HG02610 (cell line): ENCODE measurements at regions not wholly inside any gene's neighbourhood (a gene's known extent, or its start where the extent isn't known, plus 50 kb on each side); places are given as distances from the start of the nearest gene placed in this dataset.

Experiments
- ATAC-seq: cut with Tn5 transposase; IDR thresholded peaks from one replicate; pipeline ENCODE4 v1.9.1; 2021; ENCODE audit warnings: mild to moderate bottlenecking, moderate library complexity; ENCODE audit not compliant: unreplicated experiment

- no peak for ATAC-seq
These were observed 187.2 kb downstream of the CENPW start for GRCh38 chr6:126526996-126527606.

DNA sequence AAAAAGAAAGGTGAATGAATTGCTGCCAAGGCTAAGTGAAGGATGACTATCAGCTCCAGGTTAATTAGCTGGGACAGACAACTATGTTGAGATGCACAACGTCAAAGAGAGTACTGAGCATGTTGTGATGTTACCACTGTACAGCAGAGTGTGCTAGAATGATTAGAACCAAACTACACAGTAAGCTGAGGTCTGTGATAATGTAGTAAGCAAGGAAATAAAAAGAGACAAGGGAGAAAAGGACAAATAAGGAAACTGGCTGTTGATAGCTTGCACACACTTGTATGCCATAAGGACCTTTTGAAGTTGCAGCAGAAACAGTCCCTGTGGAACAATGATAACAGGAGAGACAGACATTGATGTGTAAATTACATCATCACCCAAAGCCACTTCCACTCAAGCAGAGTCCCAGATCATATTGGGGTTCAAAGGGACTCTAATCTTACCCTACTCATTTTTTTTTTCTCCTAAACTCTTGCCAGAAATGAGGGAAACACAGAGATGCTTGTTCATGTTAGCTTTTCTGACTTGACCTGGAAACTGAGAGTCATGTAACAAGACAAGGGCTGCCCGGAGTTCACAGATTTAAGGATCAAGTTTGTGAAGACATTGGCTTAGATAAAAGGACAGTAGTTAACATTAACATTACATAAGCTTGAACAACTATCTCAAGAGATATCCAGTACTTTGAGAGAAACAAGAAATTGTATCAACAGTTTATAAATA is 189.9 kb downstream of the CENPW start:
- ATAC-seq: no peak

DNA sequence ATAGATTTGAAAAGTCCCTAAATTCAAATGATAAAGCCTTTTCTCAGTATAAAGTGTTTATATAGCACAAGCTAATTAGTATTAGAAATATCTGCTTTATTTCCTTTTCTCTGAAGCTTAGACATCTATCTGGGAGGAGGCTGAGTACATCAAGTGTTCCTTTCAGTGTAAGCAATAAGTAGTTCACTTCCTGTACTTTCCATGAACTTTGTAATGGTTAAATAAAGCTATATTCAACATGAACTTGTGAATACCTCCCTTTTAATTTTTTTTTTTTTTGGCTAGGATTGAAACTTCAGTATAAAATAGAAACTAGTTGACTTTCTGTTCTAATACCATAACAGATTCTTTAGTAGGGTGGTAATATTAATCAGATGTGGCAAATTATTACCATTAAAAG is 190.9 kb downstream of the CENPW start:
- ATAC-seq: no peak

DNA sequence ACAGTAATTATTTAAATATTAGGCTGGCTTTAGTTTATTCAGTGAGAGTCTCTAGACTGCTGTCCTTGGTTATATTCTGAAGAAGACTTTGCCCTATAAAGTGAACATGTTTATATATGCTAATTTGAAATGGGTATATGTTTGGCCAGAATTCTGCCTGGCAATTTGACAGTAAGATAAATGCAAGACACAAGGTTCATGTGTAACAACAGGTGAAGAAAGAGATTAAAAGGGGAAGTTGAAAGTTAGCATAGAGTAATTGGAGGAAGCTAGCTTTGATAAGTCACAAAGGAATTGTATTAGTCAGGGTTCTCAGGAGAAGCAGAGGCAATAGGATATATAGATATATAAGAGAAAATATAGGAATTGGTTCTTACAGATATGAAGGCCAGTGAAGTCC is 191.4 kb downstream of the CENPW start:
- ATAC-seq: no peak

DNA sequence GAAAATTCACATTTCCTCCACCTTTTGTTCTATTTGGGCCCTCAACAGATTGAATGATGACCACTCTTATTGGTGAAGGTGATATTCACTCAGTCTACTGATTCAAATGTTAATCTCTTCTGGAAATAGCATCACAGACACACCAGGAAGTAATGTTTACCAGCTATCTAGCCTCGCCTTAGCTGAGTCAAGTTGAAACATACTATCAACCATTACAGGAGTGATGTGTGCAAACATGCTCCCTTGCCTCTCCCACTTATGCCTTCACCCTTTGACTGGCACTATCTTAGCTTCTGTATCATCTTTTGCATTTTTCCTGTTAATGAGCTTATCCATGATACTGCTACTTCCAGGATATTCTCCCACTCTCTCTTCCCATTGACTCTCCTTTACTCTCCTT is 191.9 kb downstream of the CENPW start:
- ATAC-seq: peak; percentile 79

GRCh38 chr6:126534401-126534800 is 194.5 kb downstream of the CENPW start:
- no peak for ATAC-seq

- ATAC-seq: no peak
These were observed 195.2 kb downstream of the CENPW start for GRCh38 chr6:126535138-126535537.

- ATAC-seq: no peak
These were observed 195.7 kb downstream of the CENPW start for GRCh38 chr6:126535595-126535994.

GRCh38 chr6:126537061-126537816 is 197.3 kb downstream of the CENPW start:
- ATAC-seq: no peak

DNA sequence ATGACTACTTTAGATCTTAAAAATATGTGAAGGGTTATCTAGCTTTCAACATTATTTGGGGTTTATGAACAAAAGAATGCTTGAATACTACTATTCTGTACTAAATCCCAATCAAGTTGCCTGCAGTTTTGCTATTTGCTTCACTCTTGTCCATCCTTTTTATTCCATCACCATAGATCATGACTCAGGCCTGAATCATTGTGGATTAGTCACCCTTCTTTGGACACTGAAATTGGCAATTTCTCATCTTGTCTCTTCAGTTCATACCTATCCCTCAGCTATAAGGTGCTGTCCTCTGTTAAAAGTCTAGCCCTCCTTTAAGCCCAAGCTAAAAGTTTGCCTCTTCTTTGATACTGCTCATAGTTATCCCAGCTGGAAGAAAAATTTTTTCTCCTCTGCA is 199.1 kb downstream of the CENPW start:
- no peak for ATAC-seq

DNA sequence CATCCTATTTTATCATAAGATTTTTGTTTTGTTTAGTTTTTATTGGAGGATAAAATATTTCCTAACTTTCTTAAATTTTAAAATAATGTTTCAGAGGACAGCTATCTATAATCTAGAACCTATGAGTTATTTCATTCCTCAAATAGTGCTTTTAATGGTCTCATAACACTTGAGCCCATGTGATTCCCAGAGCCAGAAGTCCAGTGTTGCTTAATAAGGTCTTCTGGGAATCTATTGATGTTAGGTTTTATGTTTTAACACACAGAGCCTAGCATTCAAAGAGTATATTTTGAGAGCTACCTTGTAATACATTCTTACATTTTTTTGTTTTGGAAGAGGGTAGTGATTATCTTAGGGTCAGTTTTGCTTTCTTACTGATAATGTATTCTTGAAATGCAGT is 200.2 kb downstream of the CENPW start:
- no peak for ATAC-seq

DNA sequence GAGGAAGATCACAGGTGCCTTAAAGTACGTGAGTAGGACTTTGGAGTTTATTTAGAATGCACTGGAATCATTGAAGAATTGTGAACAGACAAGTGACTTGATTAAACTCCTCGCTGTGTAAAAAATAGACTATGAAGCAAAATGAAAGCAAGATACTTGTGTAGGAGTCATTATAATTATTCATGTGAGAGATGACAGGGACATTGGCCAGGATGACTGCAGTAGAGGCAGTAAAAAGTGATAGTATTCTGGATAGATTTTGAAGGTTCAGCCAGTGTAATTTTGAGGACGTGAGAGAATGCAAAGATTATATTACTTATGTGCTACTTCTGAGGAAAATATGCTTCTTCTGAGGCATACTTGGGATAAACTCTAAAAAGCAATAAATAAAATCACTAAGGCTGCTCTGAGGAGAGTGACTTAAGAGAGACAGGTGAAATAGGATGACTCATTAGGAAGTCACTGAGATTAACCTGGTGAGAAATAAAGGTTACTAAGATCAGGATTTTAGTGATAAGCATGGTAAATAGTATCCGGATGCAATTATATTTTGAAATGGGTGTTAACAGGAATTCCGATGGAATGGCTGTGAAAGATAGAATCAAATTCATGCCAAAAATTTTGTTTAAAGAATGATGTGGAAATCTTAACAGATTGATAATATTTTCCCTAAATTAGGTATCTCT is 202.0 kb downstream of the CENPW start:
- ATAC-seq: no peak

DNA sequence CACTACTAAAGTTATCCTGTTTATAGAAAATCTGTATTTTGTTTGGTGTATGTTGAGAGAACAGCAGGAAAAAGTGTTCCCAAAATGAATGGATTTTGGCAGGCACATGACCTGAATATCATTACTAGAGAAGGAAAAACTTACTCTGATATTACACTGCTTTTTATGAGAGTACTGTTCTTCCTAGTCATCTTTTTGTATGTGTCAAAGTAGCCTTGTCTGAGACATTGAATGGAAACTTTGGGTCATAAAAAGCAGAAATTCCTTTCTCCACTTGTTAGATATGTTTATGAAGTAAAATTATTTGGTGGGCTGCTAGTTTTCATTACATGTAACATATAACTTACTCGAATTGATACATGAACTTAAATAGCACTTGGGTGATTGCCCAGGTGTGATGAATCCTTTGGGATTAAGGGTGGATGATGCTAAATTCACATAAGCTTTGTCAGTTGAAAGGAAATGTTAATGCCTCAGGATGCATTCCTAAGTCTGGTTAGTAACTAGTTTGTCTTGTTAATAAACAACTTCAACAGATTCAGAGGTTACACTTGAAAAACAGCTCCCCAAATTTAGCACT is 206.7 kb downstream of the CENPW start:
- ATAC-seq: no peak

DNA sequence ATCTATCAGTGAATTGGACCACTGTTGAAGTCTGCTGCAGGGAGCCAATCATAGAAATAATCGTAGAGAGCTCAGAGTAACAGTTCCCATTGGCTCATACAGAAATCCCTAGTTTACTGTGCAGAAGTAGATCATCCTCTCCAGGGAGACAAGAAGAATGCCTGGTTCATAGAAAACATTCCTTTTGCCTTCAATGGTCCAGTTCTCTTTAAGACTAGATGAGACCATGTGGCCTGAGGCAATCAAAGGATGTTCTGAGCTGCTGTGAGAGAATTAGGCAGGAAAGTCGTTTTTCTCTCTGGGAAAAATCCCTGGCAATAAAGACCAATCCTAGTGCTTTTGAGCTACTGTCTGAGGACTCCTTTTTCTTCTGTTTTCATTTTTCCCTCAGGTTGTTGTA is 208.4 kb downstream of the CENPW start:
- no peak for ATAC-seq

DNA sequence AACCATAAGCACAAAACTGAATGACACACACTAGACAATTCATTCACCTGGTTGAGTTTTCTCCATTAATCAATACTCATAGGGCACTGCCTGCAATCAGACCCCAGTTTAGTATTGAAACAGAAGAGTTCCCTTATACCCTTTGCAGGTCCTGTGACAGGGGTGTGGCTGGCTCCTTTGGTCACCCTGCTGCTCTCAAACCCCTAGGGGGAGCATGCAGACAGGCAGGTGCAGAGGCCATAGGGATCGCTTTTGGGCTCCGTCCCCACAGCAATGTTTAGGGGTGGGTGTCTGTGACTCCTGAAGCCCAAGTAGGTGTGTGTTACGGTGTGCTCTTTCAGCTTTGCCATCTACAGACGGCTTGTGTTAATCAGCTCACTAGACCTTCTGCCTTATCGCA is 210.4 kb downstream of the CENPW start:
- ATAC-seq: no peak

DNA sequence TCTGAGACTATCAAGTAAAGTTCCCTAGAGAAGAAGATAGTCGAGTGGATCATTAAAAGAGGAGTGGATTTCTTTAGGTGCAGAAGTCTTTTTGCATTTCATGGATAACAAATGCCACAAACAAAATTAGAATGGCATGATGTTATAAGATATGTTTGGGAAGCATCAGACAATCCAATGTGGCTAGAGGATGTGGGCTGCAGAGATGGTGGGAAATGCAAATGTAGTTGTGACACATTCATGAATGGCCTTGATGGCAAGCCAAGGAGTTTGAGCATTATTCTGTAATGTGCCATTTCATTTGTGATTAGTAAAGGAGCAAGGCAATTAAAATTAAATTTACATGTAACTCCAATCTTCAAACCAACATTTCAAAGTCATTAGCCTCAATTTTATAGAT is 211.9 kb downstream of the CENPW start:
- ATAC-seq: no peak

GRCh38 chr6:126553854-126554253 is 213.9 kb downstream of the CENPW start:
- ATAC-seq: no peak

DNA sequence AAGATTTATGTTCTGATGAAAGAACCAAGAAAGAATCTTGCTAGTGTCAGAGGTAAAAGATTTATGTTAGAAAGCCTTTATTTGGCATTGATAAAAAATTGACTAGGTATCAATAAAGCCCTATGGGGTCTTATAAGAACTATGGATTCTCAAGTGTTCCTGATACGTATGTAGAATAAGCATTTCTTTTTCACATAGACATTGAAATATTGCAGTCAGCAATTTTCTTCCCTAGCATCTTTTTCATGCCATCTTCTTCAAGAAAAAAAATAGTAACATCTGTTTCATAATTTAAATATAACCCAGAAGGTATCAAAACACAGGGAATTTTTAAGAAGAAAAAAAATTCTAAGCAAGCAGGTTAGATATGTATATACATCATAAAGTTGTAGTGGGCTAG is 230.6 kb downstream of the CENPW start:
- no peak for ATAC-seq

DNA sequence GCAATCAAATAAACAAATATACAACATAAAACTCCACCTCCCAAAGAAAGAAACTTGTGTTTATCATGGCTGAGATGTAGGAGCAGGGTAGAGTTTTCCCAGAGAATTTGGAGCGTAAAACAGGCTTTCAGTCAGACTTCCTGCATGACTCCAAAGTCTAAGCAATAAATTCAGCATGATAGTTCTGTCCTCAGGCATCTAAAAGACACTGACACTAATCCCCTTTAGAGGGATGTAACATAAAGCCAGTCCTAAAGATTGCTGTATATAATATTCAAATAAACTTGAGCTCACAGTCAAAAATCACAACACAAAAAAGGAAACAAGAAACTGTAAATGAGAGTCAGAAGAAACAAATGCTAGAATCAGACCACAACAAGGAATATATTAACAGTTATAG is 234.4 kb downstream of the CENPW start:
- ATAC-seq: no peak

GRCh38 chr6:126581316-126581715 is 241.4 kb downstream of the CENPW start:
- ATAC-seq: no peak

GRCh38 chr6:126600258-126600916 is 260.5 kb downstream of the CENPW start:
- no peak for ATAC-seq
